ENCODE measurements at regions not wholly inside any gene's neighbourhood (a gene's known extent, or its start where the extent isn't known, plus 50 kb on each side); places are given as distances from the start of the nearest gene placed in this dataset.

- no peak overlapping the region for H3K9ac ChIP-seq (ENCODE audit: low read depth, low read length, poor library complexity, severe bottlenecking)
Observed at GRCh38 chr13:85405316-85405897, 393.8 kb downstream of the SLITRK6 start.

GRCh38 chr13:85386424-85386823 is 412.8 kb downstream of the SLITRK6 start:
- 0 out of 2 replicates have a peak, but pooled peaks cover 3% of the 10 kb centered on the region for H3K9me3 ChIP-seq (ENCODE audit: insufficient read depth, low read depth, low read length)
- no peaks in the 10 kb centered on the region for H3K27me3 ChIP-seq (ENCODE audit: insufficient read depth, low read length, poor library complexity, severe bottlenecking)
- H3F3A ChIP-seq (ENCODE audit: low read depth), result no peaks in the 10 kb centered on the region
- no peak overlapping the region for H2AFZ ChIP-seq (ENCODE audit: low read length)
- no peaks in the 10 kb centered on the region for H3K79me2 ChIP-seq (ENCODE audit: insufficient read depth, low read length)
- peak overlapping the region; percentile 53 for H3K4me2 ChIP-seq (ENCODE audit: low read depth, low read length, poor library complexity, severe bottlenecking)
- H3K9ac ChIP-seq (ENCODE audit: low read depth, low read length, poor library complexity, severe bottlenecking), result no peak overlapping the region
- no peaks in the 10 kb centered on the region for H3K9me2 ChIP-seq (replicated peaks; ENCODE audit: low read depth, low read length)
- no peaks in the 10 kb centered on the region for H4K20me1 ChIP-seq (ENCODE audit: insufficient read depth, low read length, poor library complexity, severe bottlenecking)
- H3K36me3 ChIP-seq (ENCODE audit: insufficient read depth, low read length), result no peaks in the 10 kb centered on the region
- peak overlapping the region; percentile 26 for H3K4me3 ChIP-seq (ENCODE audit: low read length, poor library complexity, severe bottlenecking)
- H3K4me1 ChIP-seq (ENCODE audit: insufficient read depth, low read length, poor library complexity, severe bottlenecking), result peaks cover 23% of the 10 kb centered on the region
- TF ChIP-seq EZH2phosphoT487 (IDR thresholded peaks at IDR 0.05; ENCODE audit: borderline replicate concordance) (no peak), CTCF (conservative IDR thresholded peaks at IDR 0.05; ENCODE audit: low read length) (no peak)

More at GRCh38 chr13:85405316-85405897, 393.8 kb downstream of the SLITRK6 start:
- H3K4me1 ChIP-seq (ENCODE audit: insufficient read depth, low read length, poor library complexity, severe bottlenecking), result no peaks in the 10 kb centered on the region
- TF ChIP-seq EZH2phosphoT487 (IDR thresholded peaks at IDR 0.05; ENCODE audit: borderline replicate concordance), result no peak
- no peak for TF ChIP-seq CTCF (conservative IDR thresholded peaks at IDR 0.05; ENCODE audit: low read length)
- H3K27me3 ChIP-seq (ENCODE audit: insufficient read depth, low read length, poor library complexity, severe bottlenecking), result no peaks in the 10 kb centered on the region
- no peak overlapping the region for H2AFZ ChIP-seq (ENCODE audit: low read length)
- H3K36me3 ChIP-seq (ENCODE audit: insufficient read depth, low read length), result no peaks in the 10 kb centered on the region
- no peaks in the 10 kb centered on the region for H4K20me1 ChIP-seq (ENCODE audit: insufficient read depth, low read length, poor library complexity, severe bottlenecking)
- no peak overlapping the region for H3K4me3 ChIP-seq (ENCODE audit: low read length, poor library complexity, severe bottlenecking)
- no peaks in the 10 kb centered on the region for H3F3A ChIP-seq (ENCODE audit: low read depth)
- no peaks in the 10 kb centered on the region for H3K79me2 ChIP-seq (ENCODE audit: insufficient read depth, low read length)
- H3K9me2 ChIP-seq (replicated peaks; ENCODE audit: low read depth, low read length), result no peaks in the 10 kb centered on the region
- H3K4me2 ChIP-seq (ENCODE audit: low read depth, low read length, poor library complexity, severe bottlenecking), result no peak overlapping the region
- no peaks in the 10 kb centered on the region for H3K9me3 ChIP-seq (ENCODE audit: insufficient read depth, low read depth, low read length)

DNA sequence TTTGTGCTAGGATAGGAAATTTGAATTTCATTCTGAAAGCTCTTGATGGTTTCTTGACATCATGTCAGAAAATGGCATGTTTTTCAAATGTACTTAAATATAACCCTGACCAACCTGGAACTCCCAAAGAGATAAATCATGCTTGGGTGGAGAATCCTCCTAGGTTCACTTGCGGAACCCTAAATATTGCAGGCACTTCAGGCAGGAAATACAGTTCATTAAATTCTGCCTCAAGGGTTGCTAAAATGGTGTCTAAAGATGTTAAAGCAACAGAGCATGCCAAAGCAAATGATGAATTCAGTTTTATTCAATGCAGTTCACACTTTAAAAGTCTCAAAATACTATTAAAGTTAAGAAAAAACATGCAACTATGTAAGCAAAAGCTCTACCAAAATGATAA is 415.9 kb downstream of the SLITRK6 start:
- TF ChIP-seq EZH2phosphoT487 (IDR thresholded peaks at IDR 0.05; ENCODE audit: borderline replicate concordance) (no peak), CTCF (conservative IDR thresholded peaks at IDR 0.05; ENCODE audit: low read length) (no peak)
- no peaks in the 10 kb centered on the region for H3K36me3 ChIP-seq (ENCODE audit: insufficient read depth, low read length)
- no peak overlapping the region for H3K4me2 ChIP-seq (ENCODE audit: low read depth, low read length, poor library complexity, severe bottlenecking)
- 0 out of 2 replicates have a peak, but pooled peaks cover 2% of the 10 kb centered on the region for H3K9me3 ChIP-seq (ENCODE audit: insufficient read depth, low read depth, low read length)
- no peaks in the 10 kb centered on the region for H3K9me2 ChIP-seq (replicated peaks; ENCODE audit: low read depth, low read length)
- H3K27me3 ChIP-seq (ENCODE audit: insufficient read depth, low read length, poor library complexity, severe bottlenecking), result no peaks in the 10 kb centered on the region
- no peaks in the 10 kb centered on the region for H3K79me2 ChIP-seq (ENCODE audit: insufficient read depth, low read length)
- no peak overlapping the region for H3K4me3 ChIP-seq (ENCODE audit: low read length, poor library complexity, severe bottlenecking)
- no peak overlapping the region for H3K9ac ChIP-seq (ENCODE audit: low read depth, low read length, poor library complexity, severe bottlenecking)
- no peaks in the 10 kb centered on the region for H4K20me1 ChIP-seq (ENCODE audit: insufficient read depth, low read length, poor library complexity, severe bottlenecking)
- peaks cover 27% of the 10 kb centered on the region for H3K4me1 ChIP-seq (ENCODE audit: insufficient read depth, low read length, poor library complexity, severe bottlenecking)
- H3F3A ChIP-seq (ENCODE audit: low read depth), result no peaks in the 10 kb centered on the region
- H2AFZ ChIP-seq (ENCODE audit: low read length), result peak overlapping the region; percentile 5; the same call in 1 of the 2 replicates
